Amygdala (tissue), 56 donors: ENCODE measurements at regions not wholly inside any gene's neighbourhood (a gene's known extent, or its start where the extent isn't known, plus 50 kb on each side); places are given as distances from the start of the nearest gene placed in this dataset.

Experiments
- DNase-seq, 56 donors: peaks; one replicate each; lab custom pipeline; 2025; lab: John Stamatoyannopoulos, UW

GRCh38 chr13:26897706-26898550 lies 137.3 kb upstream of the GPR12 start:
- DNase-seq: no peak

DNA sequence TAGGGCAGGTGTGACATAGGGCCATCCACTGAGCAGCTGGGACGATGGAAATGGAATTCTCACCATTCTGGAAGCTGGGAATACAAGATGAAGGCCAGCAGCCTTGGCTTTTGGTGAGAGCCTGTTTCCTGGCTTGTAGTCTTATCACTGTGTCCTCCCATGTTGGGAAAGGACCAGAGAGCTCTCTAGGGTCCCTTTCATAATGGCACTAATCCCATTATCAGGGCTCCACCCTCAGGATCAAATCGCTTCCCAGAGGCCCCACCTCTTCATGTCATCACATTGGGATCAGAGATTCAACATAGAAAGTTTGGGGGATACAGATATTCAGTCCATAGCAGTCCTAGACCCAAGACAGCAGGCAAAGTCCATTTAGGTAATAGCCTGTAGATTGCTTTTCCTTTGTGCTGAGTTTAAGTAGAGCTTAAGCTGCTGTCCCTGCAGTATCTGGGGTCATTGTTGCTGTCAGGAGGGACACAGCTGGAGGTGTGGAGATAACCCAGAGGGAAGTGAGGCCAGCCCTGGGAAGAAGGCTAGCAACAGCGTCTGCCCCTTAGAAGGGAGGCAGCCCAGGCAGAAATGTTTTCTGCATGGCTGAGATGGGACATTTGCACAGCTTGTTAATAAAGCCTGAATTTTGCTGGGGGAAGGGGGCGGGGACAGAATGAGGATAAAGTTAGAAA lies 136.5 kb upstream of the GPR12 start:
- DNase-seq: no peak

GRCh38 chr13:26895808-26896466 lies 135.4 kb upstream of the GPR12 start:
- DNase-seq: no peak

DNA sequence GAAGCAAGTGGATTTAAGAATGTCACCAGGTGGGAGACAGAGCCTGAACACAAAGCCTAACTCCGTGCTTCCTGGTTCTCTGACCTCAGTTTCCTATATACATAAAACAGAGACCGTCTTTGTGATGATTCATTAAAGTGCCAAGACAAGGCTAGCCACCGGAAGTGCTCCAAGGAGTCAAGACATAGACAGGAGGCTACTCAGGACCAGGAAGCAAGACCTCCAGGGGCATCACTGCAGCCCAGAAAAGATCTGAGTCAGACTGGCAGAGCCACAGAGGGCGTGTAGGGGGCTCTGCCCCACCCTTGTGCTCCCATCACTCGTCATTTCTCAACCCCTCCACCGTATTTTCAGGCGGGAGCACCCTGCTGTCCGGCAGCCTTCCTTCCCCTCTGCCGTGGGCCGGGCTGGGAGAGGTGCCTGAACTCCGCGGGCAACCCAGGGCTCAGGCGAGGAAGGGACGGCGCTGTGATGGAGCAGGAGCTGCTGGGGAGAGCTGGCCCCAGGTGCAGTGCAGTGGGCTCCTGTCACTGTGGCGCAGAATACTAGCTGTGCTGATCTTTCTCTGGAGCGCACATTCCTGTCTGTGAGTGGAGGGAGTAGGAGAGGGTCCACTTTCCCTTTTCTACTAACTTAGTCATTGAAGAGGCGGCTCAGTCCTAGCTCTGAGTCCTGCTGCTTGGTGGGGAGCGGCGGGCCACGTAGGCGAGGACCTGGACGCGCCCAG lies 134.7 kb upstream of the GPR12 start:
- no peak for DNase-seq

DNA sequence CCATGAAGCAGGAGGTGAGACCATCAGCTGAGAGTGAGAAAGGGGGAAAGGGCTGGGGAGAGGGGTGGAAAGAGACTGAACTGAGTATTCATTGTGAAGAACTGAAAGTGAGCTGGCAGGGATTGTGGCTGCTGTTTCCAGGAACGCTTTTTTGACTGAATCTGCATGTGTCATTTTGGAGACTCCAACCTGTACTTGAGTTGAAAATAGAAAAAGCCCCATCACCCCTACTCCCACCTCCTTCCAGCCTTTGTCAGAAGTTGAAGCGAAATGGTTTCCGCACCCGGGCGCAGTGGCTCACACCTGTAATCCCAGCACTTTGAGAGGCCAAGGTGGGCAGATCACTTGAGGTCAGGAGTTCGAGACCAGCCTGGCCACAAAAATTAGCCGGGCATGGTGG lies 128.0 kb upstream of the GPR12 start:
- no peak for DNase-seq

DNA sequence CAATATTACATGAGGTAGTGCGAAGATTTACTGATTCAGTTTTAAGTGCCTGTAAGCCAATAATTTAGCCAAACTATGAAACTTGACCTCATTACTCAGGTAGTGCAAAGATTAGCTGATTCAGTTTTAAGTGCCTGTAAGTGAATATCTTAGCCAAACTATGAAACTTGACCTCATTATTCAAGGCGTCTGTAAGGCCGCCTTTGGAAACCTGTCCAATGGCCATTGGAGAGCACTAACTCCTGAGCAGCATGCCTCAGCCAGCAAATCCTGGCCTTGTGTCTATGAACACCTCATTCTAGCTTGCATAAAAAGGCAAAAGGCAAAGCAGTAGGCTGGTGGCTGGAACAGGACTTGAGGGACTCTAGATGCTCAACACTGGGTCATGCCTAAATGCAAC lies 127.0 kb upstream of the GPR12 start:
- no peak for DNase-seq

DNA sequence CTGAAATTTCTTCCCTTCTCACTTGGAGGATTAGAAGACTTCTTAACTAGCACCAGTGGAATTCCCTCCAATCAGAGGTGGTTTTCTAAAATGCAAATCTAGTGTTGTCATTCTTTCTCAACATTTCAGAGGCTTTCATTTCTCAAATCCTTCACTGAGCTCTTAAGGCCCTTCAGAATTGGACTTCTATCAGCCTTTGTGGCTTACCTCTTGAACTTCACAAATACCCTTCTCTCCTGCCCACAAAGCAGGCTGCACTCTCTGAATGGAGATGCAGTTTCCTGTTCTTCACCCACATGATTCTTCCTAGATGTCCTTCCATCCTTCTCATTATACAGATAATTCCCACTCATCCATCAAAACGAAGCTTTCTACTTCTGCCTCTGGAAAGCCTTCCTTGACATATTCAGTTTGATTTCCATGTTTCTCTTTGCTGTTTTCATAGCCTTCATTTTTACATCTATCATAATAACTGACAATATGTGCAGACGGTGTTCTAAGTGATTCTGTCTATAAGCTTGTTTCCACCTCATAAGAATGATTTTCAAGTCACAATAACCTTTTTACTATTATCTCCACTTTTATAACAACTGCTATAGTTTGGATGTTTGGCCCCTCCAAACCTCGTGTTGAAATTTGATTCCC lies 123.1 kb upstream of the GPR12 start:
- no peak for DNase-seq

DNA sequence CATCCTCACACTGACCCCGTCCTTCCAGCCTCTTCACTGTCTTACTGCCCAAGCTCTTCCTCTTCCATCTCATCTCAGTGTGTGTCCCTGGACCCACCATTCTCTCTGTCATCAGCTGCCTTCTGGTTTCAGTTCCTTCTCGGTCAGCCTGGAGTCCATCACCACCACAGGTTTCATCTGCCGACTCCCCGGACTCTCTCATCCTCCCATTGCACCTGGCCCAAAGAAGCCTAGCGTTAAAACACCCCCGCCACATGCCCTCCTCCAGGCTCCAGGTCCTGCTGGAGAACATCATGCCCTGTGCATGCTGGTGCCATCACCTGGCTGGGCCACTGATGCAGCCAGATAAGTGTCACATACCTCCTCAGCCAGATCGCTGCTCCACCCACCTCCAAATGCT lies 122.1 kb upstream of the GPR12 start:
- DNase-seq: no peak

GRCh38 chr13:26881154-26881553 lies 120.6 kb upstream of the GPR12 start:
- peak in 5 of 56 donors; percentile 7 to 45 (median 23) for DNase-seq

GRCh38 chr13:26880735-26881134 lies 120.1 kb upstream of the GPR12 start:
- no peak for DNase-seq

DNA sequence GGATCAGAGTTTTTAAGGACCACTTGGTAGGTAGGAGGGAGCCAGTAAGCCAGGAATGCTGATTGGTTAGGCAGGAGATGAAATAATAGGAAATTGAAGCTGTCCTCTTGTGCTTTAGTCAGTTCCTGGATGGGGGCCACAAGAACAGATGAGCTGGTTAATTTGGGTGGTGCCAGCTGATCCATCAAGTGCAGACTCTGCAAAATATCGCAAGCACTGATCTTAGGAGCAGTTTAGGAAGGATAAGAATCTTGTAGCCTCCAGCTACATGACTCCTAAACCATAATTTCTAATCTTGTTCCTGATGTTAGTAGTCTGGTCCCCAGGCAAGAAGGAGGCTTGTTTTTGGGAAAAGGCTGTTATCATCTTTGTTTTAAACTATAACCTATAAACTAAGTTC lies 117.9 kb upstream of the GPR12 start:
- no peak for DNase-seq

DNA sequence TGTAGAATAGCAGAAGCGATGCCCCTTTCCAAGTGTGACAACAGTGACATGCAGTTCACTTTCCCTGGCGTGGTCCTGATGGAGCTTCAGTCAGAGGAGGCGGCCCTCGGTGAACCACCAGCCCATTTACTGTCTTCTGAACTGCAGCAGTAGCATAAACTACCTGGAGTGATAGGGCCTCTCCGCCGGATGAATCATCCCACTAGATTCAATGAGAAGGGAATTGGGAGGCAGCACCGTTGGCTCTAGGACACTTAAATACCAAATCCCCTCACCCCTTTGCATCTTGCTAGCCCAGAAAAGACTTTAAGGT lies 112.8 kb upstream of the GPR12 start:
- DNase-seq: no peak

DNA sequence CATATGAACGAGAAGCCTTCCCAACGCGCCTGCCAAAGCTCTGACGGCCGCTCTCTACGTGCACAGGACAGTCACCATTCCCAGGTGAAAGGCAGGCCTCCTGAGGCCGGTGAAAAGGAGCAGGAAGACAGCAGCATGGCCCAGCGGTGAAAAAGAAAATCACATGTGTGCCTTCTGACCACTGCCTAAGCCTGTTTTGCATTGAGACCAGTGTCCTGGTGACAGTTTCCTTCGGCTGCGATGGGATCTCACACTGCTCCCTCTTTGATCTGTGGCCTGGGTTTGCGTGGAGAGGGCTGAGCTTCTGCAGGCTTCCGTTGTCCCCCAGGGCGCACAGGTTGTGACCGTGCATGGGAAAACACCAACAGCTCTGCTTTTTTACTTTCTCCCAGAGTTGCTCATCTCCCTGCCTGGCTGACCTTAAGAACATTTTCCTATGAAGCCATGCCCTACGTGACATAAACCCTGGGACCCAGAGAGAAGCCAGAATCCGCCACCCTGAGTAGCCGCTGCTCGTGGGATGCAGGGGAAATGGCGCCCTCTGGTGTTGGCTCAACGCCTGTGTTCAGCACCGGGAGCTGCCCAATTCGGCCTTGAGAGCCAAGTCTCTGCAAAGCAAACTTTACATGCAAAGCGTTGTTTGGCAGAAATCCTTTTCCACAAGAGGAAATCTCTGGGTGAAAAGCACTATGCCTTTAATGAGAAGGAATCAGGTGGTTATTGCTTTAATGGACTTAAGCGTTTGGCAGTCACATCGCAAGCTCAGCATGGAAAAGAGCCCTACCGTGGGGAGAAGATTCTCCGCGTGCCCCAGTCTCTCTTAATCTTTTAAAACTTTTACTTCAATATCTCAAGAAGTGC lies 112.2 kb upstream of the GPR12 start:
- DNase-seq: peak in 50 of 56 donors; percentile 2 to 84 (median 33)

GRCh38 chr13:26867451-26868091 lies 107.0 kb upstream of the GPR12 start:
- DNase-seq: peak in 2 of 56 donors; percentile 5 to 6

- DNase-seq: peak in 12 of 56 donors; percentile 2 to 52 (median 20)
Observed at GRCh38 chr13:26864576-26864975, 104.0 kb upstream of the GPR12 start.

DNA sequence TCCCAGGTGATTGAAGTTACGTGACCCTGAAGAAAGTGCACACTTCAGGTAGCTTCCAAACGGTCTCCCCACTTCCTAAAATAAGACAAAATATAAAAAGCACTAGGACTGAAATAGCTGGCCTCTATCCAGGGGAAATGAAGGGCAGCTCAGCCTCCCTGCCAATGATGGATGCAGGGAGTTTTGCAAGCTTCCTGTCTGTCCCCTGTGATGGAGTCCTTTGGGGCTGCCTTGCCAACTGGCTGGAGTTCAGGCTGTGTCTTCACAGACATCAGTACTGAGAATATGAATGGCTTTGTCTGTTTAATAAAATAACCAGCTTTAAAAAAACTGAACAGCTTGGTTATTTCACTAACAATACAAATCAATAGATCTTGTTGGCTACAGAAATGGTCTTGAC lies 101.4 kb upstream of the GPR12 start:
- DNase-seq: no peak

DNA sequence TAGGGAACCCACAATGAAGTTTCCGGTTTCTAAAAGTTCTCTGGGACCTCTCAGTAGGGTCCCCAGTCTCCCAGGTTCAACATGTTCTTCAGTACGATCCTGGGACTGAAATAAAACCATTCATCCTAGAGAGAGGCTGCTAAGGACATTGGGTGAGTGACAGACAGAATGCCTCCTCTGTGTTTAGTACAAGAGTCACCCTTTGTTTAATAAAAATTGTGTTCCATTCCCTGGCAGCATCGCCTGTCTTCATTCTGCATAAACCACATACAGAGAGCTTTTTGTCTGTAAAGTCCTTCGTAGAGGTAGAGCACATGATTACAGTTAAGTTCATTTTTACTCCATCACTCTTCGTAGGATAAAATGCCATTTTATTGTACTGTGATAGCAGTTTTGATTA lies 95.3 kb upstream of the GPR12 start:
- DNase-seq: peak in 27 of 56 donors; percentile 8 to 72 (median 19)

GRCh38 chr13:26855071-26855470 lies 94.5 kb upstream of the GPR12 start:
- peak in 52 of 56 donors; percentile 6 to 84 (median 42) for DNase-seq

DNA sequence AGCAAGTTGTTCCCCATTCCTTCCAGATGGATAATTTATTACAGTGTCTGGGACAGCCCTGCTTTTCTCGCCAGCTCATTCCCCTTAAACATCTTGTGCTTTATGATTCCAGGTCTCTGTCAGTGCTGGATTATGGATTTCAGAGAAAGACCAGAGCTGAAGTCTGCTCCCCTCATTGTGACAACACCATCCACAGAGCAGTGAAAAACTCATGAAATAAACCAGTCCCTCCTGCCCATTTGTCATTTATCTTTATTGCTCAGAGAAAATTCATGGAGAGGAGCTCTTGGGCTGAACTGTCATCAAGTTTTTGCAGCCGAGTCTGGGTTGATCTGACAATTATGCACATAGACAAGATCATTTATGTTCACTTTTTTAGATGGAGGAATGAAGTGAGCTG lies 92.7 kb upstream of the GPR12 start:
- no peak for DNase-seq
